Mucosa of rectum (tissue), 2 donors: ENCODE measurements at regions not wholly inside any gene's neighbourhood (a gene's known extent, or its start where the extent isn't known, plus 50 kb on each side); places are given as distances from the start of the nearest gene placed in this dataset.

Experiments
- H3K27ac ChIP-seq, 2 donors: one replicate each; pipeline ENCODE4 v1.7.0; 2013; ENCODE audit warnings: inconsistent platforms in 2 of 2, low read depth in 2 of 2, low read length in 2 of 2
- H3K27me3 ChIP-seq, 2 donors: one replicate each; pipeline ENCODE4 v1.7.0; 2013; ENCODE audit warnings: low read length in 2 of 2; ENCODE audit not compliant: control insufficient read depth in 2 of 2, insufficient read depth in 2 of 2
- H3K36me3 ChIP-seq, 2 donors: one replicate each; pipeline ENCODE4 v1.7.0; 2013; ENCODE audit warnings: low read length in 2 of 2; ENCODE audit not compliant: control insufficient read depth in 2 of 2, insufficient read depth in 2 of 2
- H3K4me1 ChIP-seq, 2 donors: one replicate each; pipeline ENCODE4 v1.7.0; 2013; ENCODE audit warnings: low read length in 2 of 2, mild to moderate bottlenecking in 1 of 2; ENCODE audit not compliant: control insufficient read depth in 2 of 2, insufficient read depth in 2 of 2
- H3K4me3 ChIP-seq, 2 donors: one replicate each; pipeline ENCODE4 v1.7.0; 2013; ENCODE audit warnings: low read length in 2 of 2
- H3K9ac ChIP-seq, 2 donors: one replicate each; pipeline ENCODE4 v1.7.0; 2013; ENCODE audit warnings: low read length in 2 of 2, low read depth in 1 of 2, mild to moderate bottlenecking in 1 of 2
- H3K9me3 ChIP-seq, 2 donors: one replicate each; pipeline ENCODE4 v1.7.0; 2013; ENCODE audit warnings: low read length in 2 of 2; ENCODE audit not compliant: control insufficient read depth in 2 of 2
- donor health status: healthy.
- donor health status: Normal muscosa, but diverticular disease.

DNA sequence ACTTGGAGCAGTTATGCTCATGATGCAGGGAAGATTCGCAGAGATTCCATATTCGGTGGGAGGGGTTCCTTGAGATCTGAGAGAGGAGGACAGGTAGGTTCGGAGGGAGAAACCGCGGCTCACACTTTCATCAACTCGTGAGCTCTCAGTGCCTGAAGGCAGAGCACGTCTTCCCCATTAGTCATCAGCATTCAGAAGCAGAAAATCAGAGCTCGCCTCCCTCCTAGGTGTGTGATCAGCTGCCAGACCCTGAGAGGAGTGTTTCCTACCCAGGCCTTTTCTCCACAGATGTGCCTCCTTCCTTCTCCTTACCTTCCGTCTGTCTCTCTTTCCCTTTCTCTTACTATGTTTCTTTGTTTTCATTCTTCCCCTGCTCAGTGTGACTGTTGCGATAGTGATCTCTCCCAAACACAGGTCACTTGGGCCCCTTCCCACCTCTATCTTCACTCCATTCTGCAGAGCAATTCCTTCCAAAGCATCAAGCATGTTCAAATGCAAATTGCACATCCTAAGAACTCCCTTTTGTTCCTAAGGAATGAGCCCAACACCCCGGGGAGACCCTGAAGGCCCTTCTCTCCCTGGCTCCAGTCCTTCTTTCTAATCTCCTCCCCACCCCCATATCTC, 389.5 kb downstream of the UQCRFS1 start:
- Histone ChIP-seq H3K27ac (no peak overlapping the region), H3K9ac (no peak overlapping the region), H3K27me3 (no peaks in the 10 kb centered on the region), H3K4me3 (no peak overlapping the region), H3K36me3 (no peaks in the 10 kb centered on the region), H3K4me1 (no peaks in the 10 kb centered on the region), H3K9me3 (no peaks in the 10 kb centered on the region)

DNA sequence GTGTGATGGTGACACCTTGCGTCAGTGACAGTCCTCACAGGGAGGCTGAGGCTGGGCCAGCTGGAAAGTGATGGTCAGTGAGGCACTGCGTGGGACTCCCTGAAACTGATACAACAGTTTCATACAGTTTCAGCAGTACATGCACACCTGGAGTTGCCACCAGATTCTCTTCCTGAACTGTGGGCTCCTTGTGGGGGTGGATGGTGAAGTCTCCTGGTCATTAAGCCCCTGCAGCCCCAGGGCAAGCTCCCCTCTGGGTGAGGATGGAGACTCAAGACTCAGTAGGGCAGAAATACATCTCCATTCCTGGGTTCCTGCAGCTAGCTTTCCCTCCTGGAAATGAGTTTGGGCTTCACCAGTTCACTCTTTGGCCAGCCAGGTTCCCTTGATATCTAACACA, 392.7 kb downstream of the UQCRFS1 start:
- no peak overlapping the region for H3K4me3 ChIP-seq
- H3K9ac ChIP-seq, result no peak overlapping the region
- no peaks in the 10 kb centered on the region for H3K36me3 ChIP-seq
- no peaks in the 10 kb centered on the region for H3K9me3 ChIP-seq
- no peak overlapping the region for H3K27ac ChIP-seq
- H3K4me1 ChIP-seq, result no peaks in the 10 kb centered on the region
- no peaks in the 10 kb centered on the region for H3K27me3 ChIP-seq

DNA sequence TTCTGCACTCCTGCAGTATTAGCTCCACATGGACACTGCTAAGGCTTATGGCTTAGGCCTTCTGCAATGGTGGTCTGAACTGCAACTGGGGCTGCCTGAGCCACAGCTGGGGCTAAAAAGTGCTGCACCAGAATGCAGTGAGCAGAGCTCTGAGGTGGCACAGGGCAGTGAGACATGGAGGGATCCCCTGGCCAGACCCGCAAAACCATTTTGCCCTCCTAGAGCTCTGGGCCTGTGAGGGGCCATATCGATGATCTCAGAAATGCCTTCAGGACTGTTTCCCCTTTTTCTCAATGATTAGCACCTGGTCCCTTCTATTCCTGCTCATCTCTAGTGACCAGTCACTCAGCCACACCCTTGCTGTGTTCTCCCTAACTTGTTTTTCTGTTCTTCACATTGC, 397.7 kb downstream of the UQCRFS1 start:
- no peaks in the 10 kb centered on the region for H3K4me1 ChIP-seq
- no peak overlapping the region for H3K4me3 ChIP-seq
- H3K36me3 ChIP-seq, result no peaks in the 10 kb centered on the region
- no peak overlapping the region for H3K27ac ChIP-seq
- H3K9ac ChIP-seq, result no peak overlapping the region
- no peaks in the 10 kb centered on the region for H3K27me3 ChIP-seq
- no peaks in the 10 kb centered on the region for H3K9me3 ChIP-seq

DNA sequence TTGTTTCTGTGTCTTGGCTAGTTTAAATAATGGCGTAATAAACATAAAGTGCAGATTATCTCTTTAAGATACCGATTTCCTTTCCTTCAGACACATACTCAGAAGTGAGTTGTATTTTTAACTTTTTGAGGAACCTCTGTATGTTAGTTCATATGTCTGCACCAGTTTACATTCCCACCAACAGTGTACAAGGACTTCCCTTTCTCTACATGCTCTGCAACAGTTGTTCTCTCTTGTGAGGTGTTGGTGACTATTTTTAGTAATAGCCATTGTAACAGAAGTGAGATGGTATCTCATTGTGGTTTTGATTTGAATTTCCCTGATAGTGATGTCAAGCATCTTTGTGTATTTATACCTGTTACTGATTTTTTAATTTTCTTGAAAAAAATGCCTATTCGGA, 418.6 kb downstream of the UQCRFS1 start:
- H3K27me3 ChIP-seq, result no peaks in the 10 kb centered on the region
- H3K4me3 ChIP-seq, result no peak overlapping the region
- no peak overlapping the region for H3K9ac ChIP-seq
- H3K36me3 ChIP-seq, result no peaks in the 10 kb centered on the region
- H3K27ac ChIP-seq, result no peak overlapping the region
- no peaks in the 10 kb centered on the region for H3K4me1 ChIP-seq
- H3K9me3 ChIP-seq, result no peaks in the 10 kb centered on the region

DNA sequence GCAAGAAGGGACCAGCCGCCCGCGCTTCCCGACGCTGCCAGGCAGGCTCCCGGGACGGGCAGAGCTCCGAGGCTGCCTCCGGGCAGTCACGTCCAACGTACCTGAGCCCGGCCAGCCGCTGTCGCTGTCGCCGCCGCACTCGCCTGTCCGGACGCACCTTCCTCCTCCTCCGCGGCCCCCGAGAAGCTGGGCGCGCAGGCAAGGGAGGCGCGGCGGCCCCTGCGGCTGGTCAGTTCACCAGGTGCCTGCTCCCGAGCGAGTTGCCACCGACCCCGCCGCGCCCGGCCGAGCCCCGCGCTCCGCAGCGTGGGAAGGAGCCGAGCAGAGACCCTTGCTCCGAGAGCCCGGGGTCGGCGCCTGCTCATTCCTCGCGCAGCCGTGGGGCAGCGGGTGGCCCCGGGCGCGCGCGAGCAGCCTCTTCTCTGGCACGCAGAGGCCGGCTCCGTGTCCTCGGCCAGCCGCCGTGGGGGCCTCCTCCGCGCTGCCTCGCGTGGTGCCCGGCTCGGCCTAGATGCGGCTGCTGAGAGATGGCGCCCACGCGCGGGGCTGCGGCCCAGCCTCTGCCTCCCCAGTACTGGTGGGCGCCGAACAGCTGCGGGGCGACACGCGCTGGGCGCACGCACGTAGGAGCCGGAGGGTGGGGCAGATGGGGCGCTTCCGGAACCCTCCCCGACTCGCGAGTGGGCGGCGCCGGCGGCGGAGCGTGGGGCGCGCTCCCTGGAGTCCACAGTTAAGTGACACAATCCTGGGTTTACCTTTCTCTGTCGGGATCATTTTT, 419.4 kb downstream of the UQCRFS1 start:
- no peak overlapping the region for H3K9ac ChIP-seq
- H3K36me3 ChIP-seq, result no peaks in the 10 kb centered on the region
- no peak overlapping the region for H3K4me3 ChIP-seq
- no peaks in the 10 kb centered on the region for H3K27me3 ChIP-seq
- H3K4me1 ChIP-seq, result no peaks in the 10 kb centered on the region
- no peaks in the 10 kb centered on the region for H3K9me3 ChIP-seq
- no peak overlapping the region for H3K27ac ChIP-seq

DNA sequence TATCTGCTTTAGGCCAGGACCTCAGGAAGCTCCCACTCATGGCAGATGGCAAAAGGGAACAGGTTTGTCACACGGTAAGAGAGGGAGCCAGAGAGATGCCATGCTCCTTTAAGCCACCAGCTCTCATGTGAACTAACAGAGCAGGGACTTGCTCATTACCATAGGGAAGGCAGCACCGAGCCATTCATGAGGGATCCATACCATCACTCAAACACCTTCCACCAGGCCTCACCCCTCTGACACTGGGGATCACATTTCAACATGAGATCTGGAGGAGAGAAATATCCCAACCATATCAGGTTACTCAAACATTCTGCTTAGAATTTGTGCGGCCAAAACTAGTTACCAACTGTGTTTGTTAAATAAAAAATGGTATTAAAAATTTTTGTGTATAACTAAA, 427.0 kb downstream of the UQCRFS1 start:
- H3K4me1 ChIP-seq, result no peaks in the 10 kb centered on the region
- no peak overlapping the region for H3K4me3 ChIP-seq
- H3K27ac ChIP-seq, result no peak overlapping the region
- H3K27me3 ChIP-seq, result no peaks in the 10 kb centered on the region
- no peak overlapping the region for H3K9ac ChIP-seq
- H3K36me3 ChIP-seq, result no peaks in the 10 kb centered on the region
- H3K9me3 ChIP-seq, result no peaks in the 10 kb centered on the region

DNA sequence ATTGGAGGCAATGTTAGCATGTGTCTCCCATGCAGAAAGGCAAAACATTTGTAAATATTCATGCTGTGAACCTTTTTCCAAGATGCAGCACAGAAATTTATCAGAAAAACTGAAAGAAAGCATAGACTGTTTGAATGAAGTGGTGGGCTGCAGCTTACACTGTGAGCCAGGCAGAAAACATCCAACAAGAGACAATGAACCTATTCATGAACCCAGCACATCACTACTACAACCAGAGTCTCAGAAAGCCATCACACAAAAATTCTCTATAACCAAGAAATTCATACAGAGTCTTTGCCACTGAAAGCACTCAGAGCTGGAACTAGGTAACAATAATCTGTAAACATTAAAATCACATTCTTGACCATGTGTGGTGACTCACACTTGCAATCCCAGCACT, 448.9 kb downstream of the UQCRFS1 start:
- H3K9me3 ChIP-seq, result no peaks in the 10 kb centered on the region

DNA sequence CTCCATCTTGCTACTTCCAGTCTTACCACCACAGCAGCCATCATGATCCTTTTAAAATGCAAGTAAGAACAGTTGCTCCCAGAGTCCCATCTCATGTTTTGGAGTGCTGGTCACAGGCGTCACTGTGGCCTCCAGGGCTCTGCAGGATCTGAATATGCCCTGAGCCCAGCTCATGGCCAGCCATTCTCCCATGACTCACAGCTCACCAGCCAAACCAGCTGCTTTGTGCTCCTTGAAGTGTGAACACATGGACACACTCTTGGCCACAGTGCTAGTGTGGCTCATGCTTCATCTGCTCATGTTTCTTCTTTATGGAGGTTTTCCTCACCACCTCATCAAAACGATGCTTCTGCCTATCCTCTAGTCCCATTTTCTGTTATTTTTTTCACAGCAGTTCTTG, 466.5 kb downstream of the UQCRFS1 start:
- Histone ChIP-seq H3K9ac (no peak overlapping the region), H3K4me3 (no peak overlapping the region), H3K4me1 (no peaks in the 10 kb centered on the region), H3K9me3 (no peaks in the 10 kb centered on the region), H3K27me3 (no peaks in the 10 kb centered on the region), H3K36me3 (no peaks in the 10 kb centered on the region), H3K27ac (no peak overlapping the region)

More for the DNA sequence above, 448.9 kb downstream of the UQCRFS1 start:
- no peak overlapping the region for H3K9ac ChIP-seq
- no peaks in the 10 kb centered on the region for H3K36me3 ChIP-seq
- no peak overlapping the region for H3K4me3 ChIP-seq
- no peak overlapping the region for H3K27ac ChIP-seq
- H3K27me3 ChIP-seq, result no peaks in the 10 kb centered on the region
- no peaks in the 10 kb centered on the region for H3K4me1 ChIP-seq

DNA sequence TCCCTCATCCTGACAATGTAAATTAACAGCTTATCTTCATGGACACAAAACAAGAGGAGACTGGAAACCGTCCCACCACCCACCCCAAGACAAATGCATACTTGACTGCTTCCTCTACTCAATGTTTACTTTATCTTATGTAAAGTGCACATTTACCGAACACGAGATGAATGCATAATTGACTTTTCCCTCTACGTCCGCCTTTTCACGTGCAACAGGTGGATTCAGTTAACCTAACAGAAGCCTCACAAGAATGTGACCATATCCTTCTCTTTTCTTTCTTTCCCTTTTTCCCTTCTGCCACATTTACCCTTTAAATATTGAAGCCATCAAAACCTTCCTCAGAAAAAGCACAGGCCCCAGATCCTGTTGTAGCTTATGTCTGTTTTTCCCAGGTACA, 468.0 kb downstream of the UQCRFS1 start:
- no peak overlapping the region for H3K27ac ChIP-seq
- no peaks in the 10 kb centered on the region for H3K9me3 ChIP-seq
- H3K4me3 ChIP-seq, result no peak overlapping the region
- H3K36me3 ChIP-seq, result no peaks in the 10 kb centered on the region
- no peak overlapping the region for H3K9ac ChIP-seq
- no peaks in the 10 kb centered on the region for H3K27me3 ChIP-seq
- no peaks in the 10 kb centered on the region for H3K4me1 ChIP-seq

DNA sequence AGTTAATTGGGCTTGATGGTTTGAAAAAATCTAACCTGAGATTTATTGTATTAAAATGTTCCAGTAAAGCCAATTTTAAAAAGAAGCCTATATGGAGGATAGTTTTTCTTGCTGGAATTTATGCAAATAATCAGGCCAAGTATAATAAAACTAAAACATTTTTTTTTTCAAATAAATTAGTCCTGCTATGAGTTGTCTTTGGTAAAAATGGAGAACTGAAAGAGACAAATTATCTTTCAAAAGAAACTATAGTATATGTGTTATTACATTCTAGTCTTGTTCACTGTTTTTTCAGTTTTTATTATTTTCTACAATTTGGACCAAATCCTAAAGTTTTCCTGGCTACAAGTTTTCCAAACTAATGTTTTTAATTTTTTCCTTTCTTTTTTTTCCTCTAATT, 468.9 kb downstream of the UQCRFS1 start:
- H3K36me3 ChIP-seq, result no peaks in the 10 kb centered on the region
- H3K27me3 ChIP-seq, result no peaks in the 10 kb centered on the region
- H3K27ac ChIP-seq, result no peak overlapping the region
- no peak overlapping the region for H3K9ac ChIP-seq
- H3K4me1 ChIP-seq, result no peaks in the 10 kb centered on the region
- no peaks in the 10 kb centered on the region for H3K9me3 ChIP-seq
- no peak overlapping the region for H3K4me3 ChIP-seq
